ENCODE measurements at regions not wholly inside any gene's neighbourhood (a gene's known extent, or its start where the extent isn't known, plus 50 kb on each side); places are given as distances from the start of the nearest gene placed in this dataset.
"Not testable (repeated sequence)": the region's sequence is repeated elsewhere in the genome, so short reads cannot be mapped to it uniquely, and the experiment has no call there.

DNA sequence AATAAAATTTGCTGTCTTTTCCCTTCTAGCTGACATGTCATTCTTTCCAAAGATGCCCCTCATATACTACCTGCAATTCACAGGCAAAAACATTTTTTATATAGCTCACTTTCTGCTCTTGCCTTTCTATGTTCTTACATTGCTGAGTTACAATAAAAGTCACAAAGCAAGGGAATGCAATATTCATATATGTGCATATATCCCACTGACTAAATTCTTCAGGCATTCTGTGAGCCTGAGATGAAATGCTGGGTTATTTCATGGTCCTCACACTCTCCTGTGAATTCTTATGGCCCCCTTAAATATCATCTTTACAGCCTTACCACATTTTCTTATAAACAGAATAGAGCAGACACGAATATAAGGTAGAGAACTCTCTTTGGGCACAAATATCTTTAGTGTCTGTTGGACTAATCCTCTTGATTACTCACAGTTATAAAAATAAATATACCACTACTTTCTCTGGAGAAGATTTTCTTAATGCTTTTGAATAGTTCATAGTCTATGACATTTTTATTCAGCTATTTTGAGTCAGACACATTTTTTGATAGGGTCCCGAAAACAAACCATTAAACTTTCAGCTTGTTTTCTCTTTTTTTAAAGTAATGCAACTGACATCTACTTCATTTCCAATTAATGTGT, 84.1 kb upstream of the H2AZ1 start:
- DNase-seq (ENCODE audit: low read depth, low spot score): no peak

DNA sequence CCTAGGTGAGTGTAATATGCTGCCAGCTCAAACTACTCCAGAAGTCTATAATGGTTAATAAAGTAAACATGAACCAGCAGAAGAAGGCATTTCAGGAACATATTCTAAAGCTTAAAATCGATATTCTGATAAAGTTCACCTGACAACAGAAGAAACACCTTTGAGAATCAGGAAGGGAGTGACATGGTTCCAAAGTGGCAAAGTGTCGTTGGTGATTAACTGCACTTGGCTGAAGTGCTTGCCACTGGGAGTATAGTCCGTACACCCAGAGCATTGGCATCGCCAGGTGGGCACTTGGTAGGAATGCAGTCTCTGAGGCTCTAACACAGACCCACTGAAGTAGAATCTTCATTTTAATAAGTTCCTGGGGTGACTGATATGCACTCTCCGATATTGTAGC, 76.0 kb upstream of the H2AZ1 start:
- DNase-seq (ENCODE audit: low read depth, low spot score): no peak

DNA sequence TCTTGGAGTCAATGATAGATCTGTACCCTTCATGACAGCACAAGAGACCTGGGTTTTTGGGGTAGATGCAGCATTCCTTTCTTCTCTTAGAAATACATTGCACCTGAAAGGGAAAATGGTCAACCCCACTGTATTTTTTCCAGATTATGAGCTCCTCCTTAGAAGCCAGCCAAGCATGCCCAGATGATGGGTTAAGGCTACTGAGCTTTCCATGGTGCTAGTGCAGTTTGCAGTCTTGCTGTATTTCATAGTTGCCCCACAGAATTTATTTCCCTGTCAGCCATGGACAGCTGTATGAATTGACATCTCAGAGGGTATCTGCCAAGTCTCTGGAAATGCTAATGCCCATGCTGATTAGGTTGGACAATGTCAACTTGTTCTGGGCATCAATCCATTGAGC, 73.7 kb upstream of the H2AZ1 start:
- DNase-seq (ENCODE audit: low read depth, low spot score): no peak

DNA sequence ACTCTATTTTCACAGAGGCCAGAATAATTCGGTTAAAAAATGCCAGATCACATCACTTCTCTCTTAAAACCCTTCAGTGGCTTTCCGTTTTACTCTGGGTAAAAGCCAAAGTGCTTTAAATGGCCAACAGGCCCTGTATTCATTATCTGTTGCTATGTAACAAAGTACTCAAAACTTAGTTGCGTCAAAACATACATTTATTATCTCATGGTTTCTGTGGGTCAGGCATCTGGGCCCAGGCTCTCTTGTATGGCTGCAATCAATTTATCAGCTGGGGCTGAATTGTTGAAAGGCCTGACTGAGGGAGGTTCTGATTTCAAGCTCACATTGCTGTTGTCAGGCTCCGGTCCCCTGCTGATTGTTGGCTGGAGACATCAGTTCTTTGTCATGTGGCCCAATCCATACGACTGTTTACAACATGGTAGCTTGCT, 72.7 kb upstream of the H2AZ1 start:
- no peak for DNase-seq (ENCODE audit: low read depth, low spot score)

DNA sequence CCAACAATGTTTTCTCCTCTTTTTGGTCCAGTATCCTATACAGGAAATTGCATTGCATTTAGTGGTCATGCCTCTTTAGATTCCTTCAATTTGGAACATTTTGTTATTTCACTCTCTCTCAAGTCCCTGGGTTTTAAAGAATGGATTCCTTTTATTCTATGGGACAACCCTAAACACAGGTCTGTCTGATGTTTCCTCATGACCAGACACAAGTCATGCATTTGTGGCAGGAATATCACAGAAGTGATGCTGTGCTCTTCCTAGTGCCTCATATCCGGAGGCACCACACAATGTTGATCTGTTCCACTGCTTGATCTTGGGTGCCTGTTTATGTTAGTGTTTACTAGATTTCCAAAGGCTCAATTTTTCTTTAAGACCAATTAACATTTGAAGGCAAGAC, 69.7 kb upstream of the H2AZ1 start:
- DNase-seq (ENCODE audit: low read depth, low spot score): no peak

DNA sequence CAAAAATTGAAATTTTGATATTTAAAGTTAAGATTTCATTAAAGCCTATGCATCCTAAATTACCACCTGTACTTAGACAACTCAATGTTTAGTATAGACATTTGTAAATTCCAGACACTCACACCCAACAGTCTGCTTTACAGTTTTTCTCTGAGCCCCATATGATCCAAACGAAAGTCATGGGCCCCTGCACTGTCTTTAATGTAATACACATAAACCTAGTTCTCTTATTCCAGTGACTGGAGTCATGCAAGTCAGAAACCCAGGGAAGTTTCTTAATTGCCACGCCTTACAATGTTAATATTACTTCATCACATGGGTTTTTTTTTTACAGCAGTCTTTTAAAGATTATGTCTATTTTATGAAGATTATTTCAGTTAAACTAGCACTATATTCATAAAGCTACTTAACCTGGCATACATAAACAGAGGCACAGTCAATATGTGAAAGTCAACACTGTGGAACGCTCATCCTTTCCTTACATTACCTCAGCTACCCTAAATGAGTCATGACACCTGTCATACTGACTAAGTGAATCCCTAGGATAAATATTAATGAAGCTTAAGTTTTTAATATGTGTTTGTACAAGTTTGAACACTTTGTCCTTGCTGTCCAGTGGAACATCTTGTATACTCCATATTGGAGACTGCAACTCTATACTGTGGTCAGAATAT, 67.7 kb upstream of the H2AZ1 start:
- no peak for DNase-seq (ENCODE audit: low read depth, low spot score)

DNA sequence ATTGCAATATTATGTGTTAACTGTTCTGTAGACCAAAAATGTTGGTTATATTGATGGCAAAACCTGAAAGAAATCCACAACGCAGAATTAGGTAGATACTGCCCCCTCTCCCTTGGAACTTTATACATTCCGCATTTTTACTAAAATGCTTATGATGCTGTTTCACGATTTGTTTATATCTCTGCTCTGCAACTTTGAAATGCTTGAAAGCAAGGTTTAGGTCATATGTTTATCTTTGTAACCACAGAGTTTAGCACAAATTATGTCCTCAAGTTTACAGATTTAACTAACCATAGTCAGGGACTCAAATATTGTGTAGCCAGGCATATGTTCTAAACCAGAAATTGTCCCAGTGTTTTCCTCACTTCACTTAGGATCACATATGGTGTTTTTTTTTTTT, 66.1 kb upstream of the H2AZ1 start:
- DNase-seq (ENCODE audit: low read depth, low spot score): no peak

DNA sequence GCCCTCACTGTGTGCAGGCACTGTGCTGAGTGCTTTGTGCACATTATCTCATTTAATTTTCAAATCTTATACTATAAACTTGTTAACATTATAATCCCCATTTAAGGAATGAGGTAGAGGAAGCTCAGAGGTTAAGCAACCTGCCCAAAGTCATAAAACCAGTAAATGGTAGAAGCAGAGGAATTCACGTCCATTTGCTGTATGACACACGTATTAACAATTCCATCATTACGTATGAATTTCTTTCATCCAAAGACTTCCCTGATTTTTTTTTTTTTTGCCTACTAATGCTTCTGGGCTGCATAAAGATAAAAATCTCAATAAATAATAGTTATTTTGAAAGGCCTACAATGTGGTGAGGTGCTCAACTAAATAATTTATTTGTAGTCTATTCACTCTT, 64.5 kb upstream of the H2AZ1 start:
- no peak for DNase-seq (ENCODE audit: low read depth, low spot score)

DNA sequence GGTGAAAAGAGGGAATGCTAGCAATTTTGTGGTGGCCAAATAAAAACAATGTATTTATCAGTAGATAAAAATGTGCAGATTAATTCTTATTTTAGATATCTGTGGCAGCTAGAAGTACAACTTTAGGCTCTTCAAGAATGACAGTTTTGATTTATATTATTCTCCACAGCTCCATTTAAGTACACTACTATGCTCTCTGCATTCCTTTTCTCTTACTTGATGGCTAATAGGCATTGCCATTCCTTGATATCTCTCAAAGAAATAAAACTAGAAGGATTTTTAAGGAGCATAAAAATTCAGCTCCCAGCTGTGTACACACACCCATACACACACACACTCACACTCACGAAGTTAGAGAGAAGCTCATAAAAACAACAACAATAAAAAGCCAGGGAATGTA, 59.4 kb upstream of the H2AZ1 start:
- no peak for DNase-seq (ENCODE audit: low read depth, low spot score)

DNA sequence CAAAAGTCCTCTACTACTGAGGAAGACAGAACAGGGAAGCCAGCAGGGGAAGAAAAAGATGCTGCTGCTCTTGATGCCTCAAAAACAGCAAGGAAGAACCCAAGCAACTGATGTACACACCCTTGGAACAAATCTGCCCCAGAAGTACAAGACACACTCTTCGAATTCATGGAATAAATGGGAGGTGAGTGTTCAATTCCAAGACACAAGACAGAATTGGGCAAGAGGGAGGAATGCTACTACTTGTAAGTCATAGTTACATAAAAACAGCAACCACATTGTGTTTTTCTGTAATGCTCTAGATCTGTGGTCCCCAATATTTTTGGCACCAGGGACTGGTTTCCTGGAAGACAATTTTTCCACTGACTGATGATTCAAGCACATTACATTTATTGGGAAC, 58.0 kb upstream of the H2AZ1 start:
- DNase-seq (ENCODE audit: low read depth, low spot score): no peak

DNA sequence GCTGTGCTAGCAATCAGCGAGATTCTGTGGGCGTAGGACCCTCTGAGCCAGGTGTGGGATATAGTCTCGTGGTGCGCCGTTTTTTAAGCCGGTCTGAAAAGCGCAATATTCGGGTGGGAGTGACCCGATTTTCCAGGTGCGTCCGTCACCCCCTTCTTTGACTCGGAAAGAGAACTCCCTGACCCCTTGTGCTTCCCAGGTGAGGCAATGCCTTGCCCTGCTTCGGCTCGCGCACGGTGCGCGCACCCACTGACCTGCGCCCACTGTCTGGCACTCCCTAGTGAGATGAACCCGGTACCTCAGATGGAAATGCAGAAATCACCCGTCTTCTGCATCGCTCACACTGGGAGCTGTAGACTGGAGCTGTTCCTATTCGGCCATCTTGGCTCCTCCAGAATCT, 56.1 kb upstream of the H2AZ1 start:
- DNase-seq (ENCODE audit: low read depth, low spot score): not testable (repeated sequence)
